A549 (cell line): ENCODE measurements at regions not wholly inside any gene's neighbourhood (a gene's known extent, or its start where the extent isn't known, plus 50 kb on each side); places are given as distances from the start of the nearest gene placed in this dataset.

Source experiments
- BHLHE40 ChIP-seq: IDR thresholded peaks from 2 replicates; pipeline ENCODE4 v1.6.1; 2012; ENCODE audit warnings: low read depth, low read length, inconsistent platforms
- CTCF ChIP-seq: fragments of >200 bp; sonication (Bioruptor Twin); formaldehyde crosslinking; IDR thresholded peaks from 3 replicates; pipeline ENCODE4 v1.5.1; 2016
- RAD21 ChIP-seq, 2 experiments: fragments of >200 bp in 1 of 2; sonication (Bioruptor Twin) in 1 of 2; formaldehyde crosslinking in 1 of 2; IDR thresholded peaks in 1 of 2; conservative IDR thresholded peaks in 1 of 2; 2 replicates in 1 of 2; 3 replicates in 1 of 2; pipeline ENCODE4 v1.6.1; 2012 to 2018; ENCODE audit warnings: inconsistent platforms in 1 of 2

GRCh38 chr14:98867726-98868125 is 404.3 kb downstream of the BCL11B start:
- TF ChIP-seq RAD21 (conservative IDR thresholded peaks at IDR 0.05 in 1 of 2, IDR thresholded peaks at IDR 0.05 in 1 of 2) (no peak), CTCF (no peak), BHLHE40 (no peak)
